Loucy (cell line): ENCODE measurements at regions not wholly inside any gene's neighbourhood (a gene's known extent, or its start where the extent isn't known, plus 50 kb on each side); places are given as distances from the start of the nearest gene placed in this dataset.

Experiments
- H2AFZ ChIP-seq: fragments of 200-600 bp; sonication (generic); 2 replicates; pipeline ENCODE4 v1.6.0; 2016; ENCODE audit warnings: antibody characterized with exemption, mild to moderate bottlenecking, low read length, moderate library complexity
- H3F3A ChIP-seq: fragments of 200-600 bp; 2 replicates; pipeline ENCODE4 v1.6.0; 2016; ENCODE audit warnings: antibody characterized with exemption, low read depth, mild to moderate bottlenecking
- H3K27me3 ChIP-seq: fragments of 200-600 bp; sonication (generic); 2 replicates; pipeline ENCODE4 v1.6.1; 2014; ENCODE audit warnings: low read length, mild to moderate bottlenecking; ENCODE audit not compliant: insufficient read depth, poor library complexity, severe bottlenecking
- H3K36me3 ChIP-seq: fragments of 200-600 bp; sonication (generic); 2 replicates; pipeline ENCODE4 v1.6.1; 2016; ENCODE audit warnings: low read length; ENCODE audit not compliant: insufficient read depth
- H3K4me1 ChIP-seq: fragments of 200-600 bp; sonication (generic); 2 replicates; pipeline ENCODE4 v1.5.1; 2014; ENCODE audit warnings: low read length, mild to moderate bottlenecking; ENCODE audit not compliant: insufficient read depth, poor library complexity, severe bottlenecking
- H3K4me2 ChIP-seq: fragments of 200-600 bp; sonication (generic); 2 replicates; pipeline ENCODE4 v1.6.0; 2014; ENCODE audit warnings: antibody characterized with exemption, low read length, low read depth, mild to moderate bottlenecking; ENCODE audit not compliant: poor library complexity, severe bottlenecking
- H3K4me3 ChIP-seq: fragments of 200-600 bp; sonication (generic); 2 replicates; pipeline ENCODE4 v1.5.1; 2014; ENCODE audit warnings: low read length, mild to moderate bottlenecking, mixed read lengths; ENCODE audit not compliant: poor library complexity, severe bottlenecking
- H3K79me2 ChIP-seq: fragments of 200-600 bp; sonication (generic); 2 replicates; pipeline ENCODE4 v1.6.1; 2014; ENCODE audit warnings: low read length; ENCODE audit not compliant: insufficient read depth
- H3K9ac ChIP-seq: fragments of 200-600 bp; sonication (generic); 2 replicates; pipeline ENCODE4 v1.6.0; 2014; ENCODE audit warnings: mild to moderate bottlenecking, low read depth, low read length, moderate library complexity; ENCODE audit not compliant: poor library complexity, severe bottlenecking
- H3K9me2 ChIP-seq: fragments of 200-600 bp; sonication (generic); replicated peaks from 2 replicates; pipeline ENCODE4 v1.6.1; 2016; ENCODE audit warnings: low read depth, low read length, mixed read lengths
- H3K9me3 ChIP-seq: fragments of 200-600 bp; sonication (generic); 2 replicates; pipeline ENCODE4 v1.6.1; 2014; ENCODE audit warnings: mild to moderate bottlenecking, antibody characterized with exemption, low read length, low read depth; ENCODE audit not compliant: insufficient read depth
- H4K20me1 ChIP-seq: fragments of 200-600 bp; sonication (generic); 2 replicates; pipeline ENCODE4 v1.6.0; 2014; ENCODE audit warnings: antibody characterized with exemption, low read length, mild to moderate bottlenecking; ENCODE audit not compliant: insufficient read depth, poor library complexity, severe bottlenecking
- EZH2phosphoT487 ChIP-seq: fragments of 200-600 bp; IDR thresholded peaks from 2 replicates; pipeline ENCODE4 v1.6.1; 2018; ENCODE audit warnings: antibody characterized with exemption, mild to moderate bottlenecking, moderate library complexity, borderline replicate concordance
- TF ChIP-seq, protein P1 (sequence below): fragments of 200-600 bp; sonication (generic); conservative IDR thresholded peaks from 2 replicates; pipeline ENCODE4 v1.5.1; 2014; ENCODE audit warnings: mild to moderate bottlenecking, antibody characterized with exemption, low read length

DNA sequence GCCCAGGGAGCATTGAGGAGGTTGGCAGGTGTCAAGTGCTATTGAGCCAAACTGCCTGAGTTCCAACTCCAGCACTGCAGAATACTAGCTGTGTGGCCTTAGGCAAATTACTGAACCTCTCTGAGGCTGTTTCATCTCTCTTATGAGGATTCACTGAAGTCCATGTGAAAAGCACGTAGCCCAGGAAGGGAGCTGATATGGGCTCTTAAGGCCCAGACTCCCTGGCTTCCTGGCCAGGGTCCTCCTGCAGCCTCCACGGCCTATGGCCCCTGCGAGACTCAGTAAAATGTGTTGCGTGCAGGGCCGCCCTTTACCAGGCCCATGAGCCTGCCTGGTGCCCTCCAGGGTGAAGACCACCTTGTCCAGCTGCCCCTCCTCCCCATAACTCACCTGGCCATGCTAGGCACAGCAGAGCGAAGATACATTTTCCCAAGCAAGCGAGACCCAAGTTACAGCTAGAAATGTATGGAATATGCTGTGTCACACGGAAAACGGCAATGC, 133.7 kb upstream of the TNRC6C start:
- Histone ChIP-seq H3K36me3 (no peaks in the 10 kb centered on the region), H3K4me3 (no peak overlapping the region), H3K4me1 (peaks cover 21% of the 10 kb centered on the region), H2AFZ (no peak overlapping the region), H3K4me2 (no peak overlapping the region), H3K9me3 (no peaks in the 10 kb centered on the region), H3K79me2 (no peaks in the 10 kb centered on the region), H4K20me1 (no peaks in the 10 kb centered on the region), H3K27me3 (no peaks in the 10 kb centered on the region), H3K9ac (no peak overlapping the region), H3K9me2 (no peaks in the 10 kb centered on the region), H3F3A (0 out of 2 replicates have a peak, but pooled peaks cover 3% of the 10 kb centered on the region)
- TF ChIP-seq, protein P1, sequence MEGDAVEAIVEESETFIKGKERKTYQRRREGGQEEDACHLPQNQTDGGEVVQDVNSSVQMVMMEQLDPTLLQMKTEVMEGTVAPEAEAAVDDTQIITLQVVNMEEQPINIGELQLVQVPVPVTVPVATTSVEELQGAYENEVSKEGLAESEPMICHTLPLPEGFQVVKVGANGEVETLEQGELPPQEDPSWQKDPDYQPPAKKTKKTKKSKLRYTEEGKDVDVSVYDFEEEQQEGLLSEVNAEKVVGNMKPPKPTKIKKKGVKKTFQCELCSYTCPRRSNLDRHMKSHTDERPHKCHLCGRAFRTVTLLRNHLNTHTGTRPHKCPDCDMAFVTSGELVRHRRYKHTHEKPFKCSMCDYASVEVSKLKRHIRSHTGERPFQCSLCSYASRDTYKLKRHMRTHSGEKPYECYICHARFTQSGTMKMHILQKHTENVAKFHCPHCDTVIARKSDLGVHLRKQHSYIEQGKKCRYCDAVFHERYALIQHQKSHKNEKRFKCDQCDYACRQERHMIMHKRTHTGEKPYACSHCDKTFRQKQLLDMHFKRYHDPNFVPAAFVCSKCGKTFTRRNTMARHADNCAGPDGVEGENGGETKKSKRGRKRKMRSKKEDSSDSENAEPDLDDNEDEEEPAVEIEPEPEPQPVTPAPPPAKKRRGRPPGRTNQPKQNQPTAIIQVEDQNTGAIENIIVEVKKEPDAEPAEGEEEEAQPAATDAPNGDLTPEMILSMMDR, result no peak
- no peak for TF ChIP-seq EZH2phosphoT487

DNA sequence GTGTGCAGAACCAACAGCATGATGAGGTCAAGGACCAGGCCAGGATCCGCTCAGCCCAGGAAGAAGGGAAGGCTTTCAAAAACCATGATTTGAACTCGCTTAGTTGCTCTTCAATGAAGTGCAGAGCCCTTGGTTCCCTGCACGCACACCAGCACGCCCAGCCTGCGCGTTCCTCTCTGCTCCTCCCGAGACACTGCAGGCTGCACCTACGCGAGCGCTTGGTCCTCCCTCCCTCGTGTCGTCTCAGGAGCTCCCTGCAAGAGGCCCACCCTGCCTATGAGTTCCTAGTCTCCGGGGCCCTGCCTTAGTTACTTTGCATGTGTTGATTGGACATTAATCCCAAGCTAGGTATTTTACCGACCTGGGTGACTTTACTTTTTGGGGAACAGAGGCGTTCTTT, 132.9 kb upstream of the TNRC6C start:
- Histone ChIP-seq H3K36me3 (no peaks in the 10 kb centered on the region), H2AFZ (no peak overlapping the region), H3K9me2 (no peaks in the 10 kb centered on the region), H3K4me2 (no peak overlapping the region), H3K27me3 (no peaks in the 10 kb centered on the region), H3K9me3 (no peaks in the 10 kb centered on the region), H3K9ac (no peak overlapping the region), H3K79me2 (no peaks in the 10 kb centered on the region), H3K4me1 (peaks cover 20% of the 10 kb centered on the region), H4K20me1 (no peaks in the 10 kb centered on the region), H3K4me3 (no peak overlapping the region), H3F3A (0 out of 2 replicates have a peak, but pooled peaks cover 3% of the 10 kb centered on the region)
- no peak for TF ChIP-seq EZH2phosphoT487
- TF ChIP-seq, protein P1, result no peak

DNA sequence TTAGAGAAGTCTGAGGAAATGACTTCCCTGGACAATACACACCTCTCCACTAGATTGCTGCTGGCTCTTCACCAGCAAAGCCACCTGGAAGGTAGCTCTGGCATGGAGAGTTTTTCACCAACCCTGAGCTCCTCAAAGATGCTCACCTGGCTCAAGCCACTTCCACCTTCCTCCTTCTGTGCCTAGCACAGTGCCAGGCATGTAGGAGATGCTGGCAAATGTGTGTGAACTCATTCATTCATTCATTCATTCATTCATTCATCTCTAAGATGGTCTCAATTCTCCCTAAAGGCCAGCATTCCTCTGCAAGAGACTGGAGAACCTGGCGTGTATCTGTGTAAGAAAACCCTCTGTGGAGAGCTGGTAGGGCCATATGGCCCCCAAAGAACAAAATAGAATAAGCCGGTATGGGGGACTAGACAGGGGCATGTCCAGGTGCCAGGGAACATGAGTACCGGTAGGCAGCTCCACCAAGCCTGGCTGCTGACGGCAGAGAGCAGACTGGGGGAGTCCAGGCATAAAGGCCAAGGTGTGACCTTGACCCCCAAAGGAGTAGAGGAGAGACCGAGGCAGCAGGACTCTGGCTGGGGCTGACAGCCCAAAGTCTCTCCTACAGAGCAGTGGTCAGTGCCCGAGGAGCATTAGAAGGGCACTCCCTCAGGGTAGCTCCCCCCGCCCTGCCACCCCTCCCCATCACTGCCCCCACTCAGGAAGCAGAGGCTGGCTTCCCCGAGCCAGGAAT, 132.2 kb upstream of the TNRC6C start:
- Histone ChIP-seq H3K9me2 (no peaks in the 10 kb centered on the region), H3K4me3 (no peak overlapping the region), H3K79me2 (no peaks in the 10 kb centered on the region), H4K20me1 (no peaks in the 10 kb centered on the region), H3K4me2 (no peak overlapping the region), H3K36me3 (no peaks in the 10 kb centered on the region), H3K9me3 (no peaks in the 10 kb centered on the region), H3K9ac (no peak overlapping the region), H3K27me3 (no peaks in the 10 kb centered on the region), H3F3A (0 out of 2 replicates have a peak, but pooled peaks cover 3% of the 10 kb centered on the region), H3K4me1 (peaks cover 13% of the 10 kb centered on the region), H2AFZ (no peak overlapping the region)
- TF ChIP-seq, protein P1, result no peak
- TF ChIP-seq EZH2phosphoT487, result no peak
